H1 (cell line): ENCODE measurements at regions not wholly inside any gene's neighbourhood (a gene's known extent, or its start where the extent isn't known, plus 50 kb on each side); places are given as distances from the start of the nearest gene placed in this dataset.

ENCODE experiments used
- CTCF ChIA-PET: fragments of 300-600 bp; sonication (Branson Sonifier 250); formaldehyde crosslinking; loops from one replicate; lab custom pipeline; 2021; ENCODE audit not compliant: partially characterized antibody; lab: Charles Lee
- POLR2A ChIA-PET: fragments of 300-600 bp; sonication (Branson Sonifier 250); formaldehyde crosslinking; loops from one replicate; lab custom pipeline; 2021; ENCODE audit warnings: inconsistent platforms; ENCODE audit not compliant: partially characterized antibody; lab: Charles Lee
- DNase-seq, 2 experiments: peaks; one replicate each; pipeline versions ENCODE4 v3.0.0 to v3.0.0-alpha.2; 2010 to 2022; ENCODE audit warnings: low spot score in 2 of 2, low read depth in 1 of 2, mixed read lengths in 1 of 2
- FAIRE-seq: peaks from 2 replicates; lab custom pipeline; 2011; peaks lifted over from hg19 to GRCh38; lab: Jason Lieb, UNC
- H2AFZ ChIP-seq: 2 replicates; pipeline ENCODE4 v1.8.1; 2012; ENCODE audit warnings: low read length, inconsistent platforms
- H2AK5ac ChIP-seq: 2 replicates; pipeline ENCODE4 v1.6.1; 2013; ENCODE audit warnings: low read depth, low read length
- H2BK120ac ChIP-seq: replicated peaks from 2 replicates; pipeline ENCODE3; 2013; ENCODE audit warnings: low read depth, low read length, inconsistent platforms
- H2BK12ac ChIP-seq: 2 replicates; pipeline ENCODE4 v1.6.1; 2013; ENCODE audit warnings: low read depth, low read length
- H2BK15ac ChIP-seq: 2 replicates; pipeline ENCODE4 v1.6.1; 2013; ENCODE audit warnings: low read length
- H2BK20ac ChIP-seq: 2 replicates; pipeline ENCODE4 v1.6.1; 2013; ENCODE audit warnings: low read length
- H2BK5ac ChIP-seq: 2 replicates; pipeline ENCODE4 v1.6.1; 2013; ENCODE audit warnings: low read depth, low read length
- H3K14ac ChIP-seq: 2 replicates; pipeline ENCODE4 v1.6.1; 2013; ENCODE audit warnings: inconsistent platforms; ENCODE audit not compliant: insufficient read length
- H3K18ac ChIP-seq: 2 replicates; pipeline ENCODE4 v1.6.1; 2013; ENCODE audit warnings: low read length; ENCODE audit errors: extremely low read depth
- H3K23ac ChIP-seq: 2 replicates; pipeline ENCODE4 v1.6.1; 2013; ENCODE audit warnings: inconsistent platforms; ENCODE audit not compliant: insufficient read length
- H3K23me2 ChIP-seq: 2 replicates; pipeline ENCODE4 v1.6.1; 2013; ENCODE audit warnings: low read depth, low read length
- H3K27ac ChIP-seq: 2 replicates; pipeline ENCODE4 v1.6.1; 2011; ENCODE audit warnings: low read depth, low read length, inconsistent platforms
- H3K27me3 ChIP-seq, 4 experiments: replicated peaks in 1 of 4; 1 replicate in 1 of 4; 2 replicates in 3 of 4; pipeline versions ENCODE4 v1.6.1 to v1.8.1; 2011 to 2013; ENCODE audit warnings: low read length in 3 of 4, mild to moderate bottlenecking in 3 of 4, inconsistent platforms in 2 of 4, mixed read lengths in 2 of 4, moderate library complexity in 1 of 4; ENCODE audit not compliant: control insufficient read depth in 3 of 4, insufficient read depth in 3 of 4; ENCODE audit errors: extremely low read depth in 1 of 4
- H3K36me3 ChIP-seq, 4 experiments: 2 replicates each; pipeline versions ENCODE4 v1.6.1 to v1.8.1; 2011 to 2013; ENCODE audit warnings: mild to moderate bottlenecking in 4 of 4, low read length in 3 of 4, moderate library complexity in 2 of 4, control low read depth in 1 of 4, inconsistent platforms in 1 of 4; ENCODE audit not compliant: insufficient read depth in 4 of 4, control insufficient read depth in 2 of 4
- H3K4ac ChIP-seq: replicated peaks from 2 replicates; pipeline ENCODE3; 2013; ENCODE audit warnings: low read length, low read depth, mixed read lengths, inconsistent platforms; ENCODE audit not compliant: insufficient read length
- H3K4me1 ChIP-seq, 4 experiments: replicated peaks in 1 of 4; 1 replicate in 1 of 4; 2 replicates in 3 of 4; pipeline versions ENCODE4 v1.6.1 to v1.8.1; 2011 to 2013; ENCODE audit warnings: low read length in 3 of 4, inconsistent platforms in 2 of 4, mixed read lengths in 1 of 4; ENCODE audit not compliant: insufficient read depth in 4 of 4, control insufficient read depth in 3 of 4
- H3K4me2 ChIP-seq, 2 experiments: 2 replicates each; pipeline versions ENCODE4 v1.6.1 to v1.8.1; 2011 to 2013; ENCODE audit warnings: low read depth in 2 of 2, low read length in 2 of 2, control low read depth in 1 of 2, inconsistent platforms in 1 of 2, mild to moderate bottlenecking in 1 of 2; ENCODE audit not compliant: insufficient read depth in 1 of 2
- H3K4me3 ChIP-seq, 4 experiments: fragments of 200-600, 300-600 bp in 1 of 4; sonication (generic), shearing (Covaris generic), sonication (Bioruptor Twin) in 1 of 4; 2 replicates each; pipeline versions ENCODE4 v1.5.1 to v1.8.1; 2011 to 2016; ENCODE audit warnings: low read length in 4 of 4, low read depth in 3 of 4, control low read depth in 2 of 4, inconsistent platforms in 2 of 4, mild to moderate bottlenecking in 2 of 4, mixed read lengths in 1 of 4, moderate library complexity in 1 of 4; ENCODE audit not compliant: insufficient read depth in 2 of 4; ENCODE audit errors: extremely low read depth in 1 of 4
- H3K56ac ChIP-seq: replicated peaks from 2 replicates; pipeline ENCODE3; 2013; ENCODE audit warnings: low read depth, mild to moderate bottlenecking, mixed read lengths, low read length, inconsistent platforms; ENCODE audit not compliant: insufficient read length
- H3K79me1 ChIP-seq: 2 replicates; pipeline ENCODE4 v1.6.1; 2013; ENCODE audit warnings: low read depth, low read length, control low read depth
- H3K79me2 ChIP-seq, 2 experiments: 2 replicates each; pipeline versions ENCODE4 v1.6.1 to v1.8.1; 2012 to 2013; ENCODE audit warnings: low read length in 2 of 2, mild to moderate bottlenecking in 2 of 2, inconsistent platforms in 1 of 2; ENCODE audit not compliant: insufficient read depth in 2 of 2, control insufficient read depth in 1 of 2
- H3K9ac ChIP-seq, 4 experiments: replicated peaks in 1 of 4; 1 replicate in 1 of 4; 2 replicates in 3 of 4; pipeline versions ENCODE4 v1.6.1 to v1.8.1; 2011 to 2013; ENCODE audit warnings: low read depth in 3 of 4, low read length in 3 of 4, control low read depth in 2 of 4, mild to moderate bottlenecking in 2 of 4, moderate library complexity in 2 of 4, inconsistent platforms in 1 of 4; ENCODE audit errors: extremely low read depth in 1 of 4
- H3K9me3 ChIP-seq, 2 experiments: 2 replicates each; pipeline versions ENCODE4 v1.6.1 to v1.8.1; 2012 to 2013; ENCODE audit warnings: mild to moderate bottlenecking in 2 of 2, moderate library complexity in 2 of 2, control low read depth in 1 of 2, inconsistent platforms in 1 of 2, low read depth in 1 of 2, low read length in 1 of 2, mixed read lengths in 1 of 2; ENCODE audit not compliant: insufficient read depth in 2 of 2
- H4K20me1 ChIP-seq, 2 experiments: replicated peaks in 1 of 2; 2 replicates each; pipeline versions ENCODE3 to v1.8.1; 2011 to 2013; ENCODE audit warnings: inconsistent platforms in 2 of 2, low read length in 2 of 2, mild to moderate bottlenecking in 1 of 2; ENCODE audit not compliant: insufficient read depth in 2 of 2, control insufficient read depth in 1 of 2
- H4K5ac ChIP-seq: 2 replicates; pipeline ENCODE4 v1.6.1; 2013; ENCODE audit warnings: low read length, low read depth, mixed read lengths, inconsistent platforms; ENCODE audit not compliant: insufficient read length
- H4K8ac ChIP-seq: 2 replicates; pipeline ENCODE4 v1.8.0; 2013; ENCODE audit warnings: mild to moderate bottlenecking, moderate library complexity, low read length, inconsistent platforms; ENCODE audit not compliant: insufficient read depth; ENCODE audit errors: extremely low read depth
- H4K91ac ChIP-seq: replicated peaks from 2 replicates; pipeline ENCODE3; 2013; ENCODE audit warnings: low read length, mixed read lengths, inconsistent platforms; ENCODE audit not compliant: insufficient read length
- BCL11A ChIP-seq, 2 experiments: IDR thresholded peaks; one replicate each; pipeline ENCODE4 v1.6.1; 2011; ENCODE audit warnings: low read depth in 2 of 2, low read length in 2 of 2, mild to moderate bottlenecking in 2 of 2
- CBX5 ChIP-seq: fragments of 300-800, 300-1000 bp; sonication (generic); IDR thresholded peaks from 2 replicates; pipeline ENCODE4 v1.7.1; 2016; ENCODE audit warnings: antibody characterized with exemption, low read length, low read depth
- GTF2F1 ChIP-seq: IDR thresholded peaks from 2 replicates; pipeline ENCODE4 v1.6.1; 2012; ENCODE audit warnings: low read depth, low read length, improper control_type of control experiment, borderline replicate concordance
- MAX ChIP-seq: IDR thresholded peaks from 2 replicates; pipeline ENCODE4 v1.6.1; 2012; ENCODE audit warnings: inconsistent platforms
- NRF1 ChIP-seq: IDR thresholded peaks from 2 replicates; pipeline ENCODE4 v1.6.1; 2011; ENCODE audit warnings: mild to moderate bottlenecking, low read depth, low read length, improper control_type of control experiment
- POLR2A ChIP-seq, 2 experiments: IDR thresholded peaks; 1 replicate in 1 of 2; 2 replicates in 1 of 2; pipeline ENCODE4 v1.6.1; 2011; ENCODE audit warnings: low read depth in 2 of 2, low read length in 2 of 2, mild to moderate bottlenecking in 2 of 2; ENCODE audit errors: control extremely low read depth in 1 of 2
- RXRA ChIP-seq: IDR thresholded peaks from 2 replicates; pipeline ENCODE4 v1.6.1; 2011; ENCODE audit warnings: low read depth, mild to moderate bottlenecking, low read length, moderate library complexity; ENCODE audit not compliant: insufficient read depth
- SP4 ChIP-seq: IDR thresholded peaks from 2 replicates; pipeline ENCODE4 v1.6.1; 2012; ENCODE audit warnings: low read length, inconsistent platforms
- TCF12 ChIP-seq: IDR thresholded peaks from 2 replicates; pipeline ENCODE4 v1.6.1; 2011; ENCODE audit warnings: low read depth, mild to moderate bottlenecking, low read length
- TEAD4 ChIP-seq: IDR thresholded peaks from 2 replicates; pipeline ENCODE4 v1.6.1; 2012; ENCODE audit warnings: low read depth, low read length, inconsistent platforms, mixed read lengths
- WGBS, 2 experiments: shearing (Covaris generic) in 1 of 2; methylation state at CpG; one replicate each; pipeline versions ENCODE4 v1.1.6 to v1.1.7; 2013 to 2015; ENCODE audit warnings: low lambda C conversion rate in 2 of 2, mixed read lengths in 2 of 2, inconsistent platforms in 1 of 2, low coverage in 1 of 2, missing lambda C conversion rate in 1 of 2; ENCODE audit not compliant: insufficient replicate concordance in 2 of 2, insufficient coverage in 1 of 2, insufficient read length in 1 of 2; ENCODE audit errors: extremely low coverage in 1 of 2, missing lambda C conversion rate in 1 of 2; 5-methylcytosine and 5-hydroxymethylcytosine counted together

GRCh38 chr6:21398741-21399325 is 194.7 kb upstream of the SOX4 start:
- no peak overlapping the region for H2BK20ac ChIP-seq
- H2BK120ac ChIP-seq = no peak overlapping the region
- no peaks in the 10 kb centered on the region; the same call in 1 of the 2 replicates for H3K23me2 ChIP-seq
- no peak overlapping the region for H2BK12ac ChIP-seq
- no peaks in the 10 kb centered on the region for H3K36me3 ChIP-seq
- no peak overlapping the region for H2BK5ac ChIP-seq
- no peak overlapping the region for H2AK5ac ChIP-seq
- no peak for DNase-seq
- no peak overlapping the region for H3K27ac ChIP-seq
- POLR2A ChIA-PET = no interaction called here
- no peaks in the 10 kb centered on the region for H3K27me3 ChIP-seq
- H3K9ac ChIP-seq = no peak overlapping the region
- peaks cover 0 to 4% (median 2%) of the 10 kb centered on the region in 4 experiments; a peak in 1 of 7 replicates for H3K4me1 ChIP-seq
- H3K4me2 ChIP-seq = no peak overlapping the region; a peak in 1 of 4 replicates
- H3K23ac ChIP-seq = no peak overlapping the region
- no peak overlapping the region for H4K8ac ChIP-seq
- no peak overlapping the region for H4K91ac ChIP-seq
- no peaks in the 10 kb centered on the region for H3K79me1 ChIP-seq
- H3K79me2 ChIP-seq = no peaks in the 10 kb centered on the region
- H2BK15ac ChIP-seq = no peak overlapping the region
- CTCF ChIA-PET = no interaction called here
- H3K4ac ChIP-seq = no peak overlapping the region
- no peaks in the 10 kb centered on the region for H4K20me1 ChIP-seq
- WGBS, 2 experiments = 86% methylated on average over 10 of the region's 10 CpGs; no CpG with 5 or more reads in 1 of the 2 experiments
- no peaks in the 10 kb centered on the region for H3K9me3 ChIP-seq
- no peak overlapping the region for H2AFZ ChIP-seq
- H3K14ac ChIP-seq = no peak overlapping the region
- no peak overlapping the region for H3K56ac ChIP-seq
- no peak overlapping the region for H3K18ac ChIP-seq
- H4K5ac ChIP-seq = no peak overlapping the region
- no peak overlapping the region for H3K4me3 ChIP-seq
- FAIRE-seq = no peak
- no peak for TF ChIP-seq POLR2A (IDR thresholded peaks at IDR 0.05; ENCODE audit: control extremely low read depth in 1 of 2, low read depth in 2 of 2, low read length in 2 of 2)
- no peak for TF ChIP-seq RXRA
- no peak for TF ChIP-seq TEAD4
- TF ChIP-seq MAX = no peak
- TF ChIP-seq SP4 = no peak
- no peak for TF ChIP-seq BCL11A (IDR thresholded peaks at IDR 0.05; ENCODE audit: low read depth in 2 of 2, low read length in 2 of 2)
- no peak for TF ChIP-seq CBX5
- no peak for TF ChIP-seq GTF2F1
- no peak for TF ChIP-seq NRF1
- no peak for TF ChIP-seq TCF12
